ENCODE measurements at regions not wholly inside any gene's neighbourhood (a gene's known extent, or its start where the extent isn't known, plus 50 kb on each side); places are given as distances from the start of the nearest gene placed in this dataset.

DNA sequence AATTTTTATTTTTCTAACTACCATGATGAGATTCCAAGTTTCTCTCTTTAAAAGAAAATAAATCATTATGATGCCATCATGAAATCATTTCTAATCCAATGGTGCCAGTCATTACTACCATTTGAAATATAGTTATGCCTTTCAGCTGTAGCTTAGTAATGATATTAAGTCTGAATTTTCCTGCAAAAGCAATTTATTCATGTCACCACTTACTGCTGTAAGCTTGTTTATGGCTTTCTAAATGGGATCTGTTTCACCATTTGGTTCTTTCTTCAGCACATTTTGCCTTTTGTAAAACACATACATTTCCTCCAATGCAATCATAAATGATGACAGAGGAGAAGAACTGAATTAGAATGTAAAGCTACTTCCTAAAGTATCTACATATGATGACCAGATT is 130.5 kb downstream of the SEM1 start:
- TF ChIP-seq, protein P1, sequence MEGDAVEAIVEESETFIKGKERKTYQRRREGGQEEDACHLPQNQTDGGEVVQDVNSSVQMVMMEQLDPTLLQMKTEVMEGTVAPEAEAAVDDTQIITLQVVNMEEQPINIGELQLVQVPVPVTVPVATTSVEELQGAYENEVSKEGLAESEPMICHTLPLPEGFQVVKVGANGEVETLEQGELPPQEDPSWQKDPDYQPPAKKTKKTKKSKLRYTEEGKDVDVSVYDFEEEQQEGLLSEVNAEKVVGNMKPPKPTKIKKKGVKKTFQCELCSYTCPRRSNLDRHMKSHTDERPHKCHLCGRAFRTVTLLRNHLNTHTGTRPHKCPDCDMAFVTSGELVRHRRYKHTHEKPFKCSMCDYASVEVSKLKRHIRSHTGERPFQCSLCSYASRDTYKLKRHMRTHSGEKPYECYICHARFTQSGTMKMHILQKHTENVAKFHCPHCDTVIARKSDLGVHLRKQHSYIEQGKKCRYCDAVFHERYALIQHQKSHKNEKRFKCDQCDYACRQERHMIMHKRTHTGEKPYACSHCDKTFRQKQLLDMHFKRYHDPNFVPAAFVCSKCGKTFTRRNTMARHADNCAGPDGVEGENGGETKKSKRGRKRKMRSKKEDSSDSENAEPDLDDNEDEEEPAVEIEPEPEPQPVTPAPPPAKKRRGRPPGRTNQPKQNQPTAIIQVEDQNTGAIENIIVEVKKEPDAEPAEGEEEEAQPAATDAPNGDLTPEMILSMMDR (IDR thresholded peaks at IDR 0.05) = no peak
- TF ChIP-seq POLR2AphosphoS5 (IDR thresholded peaks at IDR 0.05) (no peak), POLR2A (IDR thresholded peaks at IDR 0.05) (no peak)

All from suprapubic skin (tissue), 4 donors.